GM23248 (cell line): ENCODE measurements at regions not wholly inside any gene's neighbourhood (a gene's known extent, or its start where the extent isn't known, plus 50 kb on each side); places are given as distances from the start of the nearest gene placed in this dataset.

ENCODE experiments used
- EZH2 ChIP-seq: fragments of 200-600 bp; sonication (generic); IDR thresholded peaks from 2 replicates; pipeline ENCODE4 v1.6.1; 2018; ENCODE audit warnings: antibody characterized with exemption, mild to moderate bottlenecking; ENCODE audit not compliant: insufficient read depth, poor library complexity, severe bottlenecking
- EZH2phosphoT487 ChIP-seq: fragments of 200-600 bp; sonication (generic); IDR thresholded peaks from 2 replicates; pipeline ENCODE4 v1.6.1; 2018; ENCODE audit warnings: antibody characterized with exemption, moderate library complexity, mild to moderate bottlenecking, low read depth; ENCODE audit not compliant: insufficient read depth

DNA sequence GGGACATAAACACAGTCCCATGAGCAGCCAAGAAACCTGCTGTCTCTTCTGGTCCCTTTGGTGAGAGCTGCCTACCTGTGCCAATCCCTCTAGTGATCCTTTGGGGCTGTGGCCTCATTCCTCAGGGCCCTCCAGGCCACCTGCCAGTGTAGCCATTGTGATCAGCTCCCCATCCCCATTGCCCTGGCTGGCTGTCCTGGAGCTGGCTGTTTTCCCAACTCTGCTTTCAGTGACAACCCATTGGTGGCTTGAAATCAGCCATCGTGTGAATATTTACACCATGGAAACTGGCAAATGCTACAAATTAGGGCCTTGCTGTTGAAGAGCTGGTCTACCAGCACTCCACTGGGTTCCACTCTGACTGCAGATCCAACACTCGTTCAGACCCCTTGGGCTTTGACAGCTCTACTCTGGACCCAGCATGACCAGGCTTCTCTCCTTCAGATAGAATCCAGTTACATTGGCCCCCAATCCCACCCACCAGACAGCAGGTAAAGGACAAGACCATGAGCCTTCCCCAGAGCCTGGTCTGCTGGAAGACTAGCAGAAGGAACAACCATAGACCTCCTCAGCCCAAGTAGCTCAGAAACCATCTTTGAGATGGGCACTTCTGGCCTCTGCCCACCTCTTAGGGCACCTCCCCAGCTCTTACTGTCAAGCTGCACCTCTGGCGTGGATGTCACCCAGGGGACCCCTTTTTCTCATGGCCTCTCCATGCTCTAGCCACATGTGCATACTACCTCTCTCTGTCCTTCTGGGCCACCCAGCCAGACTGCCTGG, 69.2 kb upstream of the NEK6 start:
- TF ChIP-seq EZH2phosphoT487: no peak
- TF ChIP-seq EZH2: no peak
